GM21515 (cell line): ENCODE measurements at regions not wholly inside any gene's neighbourhood (a gene's known extent, or its start where the extent isn't known, plus 50 kb on each side); places are given as distances from the start of the nearest gene placed in this dataset.
"Not testable (repeated sequence)": the region's sequence is repeated elsewhere in the genome, so short reads cannot be mapped to it uniquely, and the experiment has no call there.

Source experiments
- ATAC-seq: cut with Tn5 transposase; IDR thresholded peaks from one replicate; pipeline ENCODE4 v1.9.1; 2021; ENCODE audit not compliant: unreplicated experiment

DNA sequence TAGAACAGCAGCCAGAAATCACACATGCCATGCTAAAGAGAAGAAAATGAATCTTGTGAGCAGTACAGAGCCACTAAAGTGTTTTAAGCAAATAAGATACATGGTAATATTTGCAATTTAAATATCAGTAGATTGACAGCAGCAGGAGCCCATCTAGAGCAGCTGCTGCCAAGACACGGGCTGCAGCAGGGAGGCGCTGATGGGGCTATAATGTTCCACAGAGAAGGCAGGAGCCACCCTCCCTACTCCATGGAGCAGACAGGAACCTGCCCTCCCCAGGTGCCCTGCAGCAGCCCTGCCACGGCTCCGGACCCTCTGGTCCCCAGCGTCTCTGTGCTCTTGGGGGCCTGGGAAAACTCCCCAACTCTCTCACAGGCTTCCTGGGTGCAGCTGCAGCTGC lies 224.1 kb upstream of the ISL1 start:
- ATAC-seq: no peak

DNA sequence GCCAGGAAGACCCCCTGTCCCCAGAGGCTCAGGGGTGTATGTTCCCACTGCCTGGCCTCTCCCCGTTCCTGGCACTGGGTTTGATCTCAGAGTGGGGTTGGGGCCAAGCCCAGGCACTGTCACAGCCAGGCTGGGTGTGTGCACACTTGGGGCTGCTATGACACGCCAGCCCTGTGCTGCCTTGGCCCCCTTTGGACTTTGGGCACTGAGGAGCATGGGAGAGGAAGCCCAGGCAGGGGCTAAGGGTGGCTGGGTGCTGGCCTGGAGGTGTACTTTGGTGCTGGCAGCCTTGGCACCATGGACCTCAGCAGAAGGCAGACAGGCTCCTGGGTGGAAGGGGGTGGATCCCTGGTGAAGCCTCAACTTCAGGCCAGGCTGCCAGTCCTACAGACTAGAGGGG lies 223.6 kb upstream of the ISL1 start:
- no peak for ATAC-seq

DNA sequence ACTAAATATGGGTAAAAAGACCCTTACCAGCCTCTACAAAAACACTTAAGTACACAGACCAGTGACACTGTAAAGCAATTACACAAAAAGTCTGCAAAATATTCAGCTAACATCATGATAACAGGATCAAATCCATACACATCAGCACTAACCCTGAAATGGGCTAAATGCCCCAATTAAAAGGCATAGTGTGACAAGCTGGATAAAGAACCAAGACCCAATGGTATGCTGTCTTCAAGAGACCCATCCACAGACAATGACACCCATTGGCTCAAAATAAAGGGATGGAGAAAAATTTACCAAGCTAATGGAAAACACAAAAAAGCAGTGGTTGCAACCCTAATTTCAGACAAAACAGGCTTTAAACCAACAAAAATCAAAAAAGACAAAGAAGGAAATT lies 221.0 kb upstream of the ISL1 start:
- no peak for ATAC-seq

DNA sequence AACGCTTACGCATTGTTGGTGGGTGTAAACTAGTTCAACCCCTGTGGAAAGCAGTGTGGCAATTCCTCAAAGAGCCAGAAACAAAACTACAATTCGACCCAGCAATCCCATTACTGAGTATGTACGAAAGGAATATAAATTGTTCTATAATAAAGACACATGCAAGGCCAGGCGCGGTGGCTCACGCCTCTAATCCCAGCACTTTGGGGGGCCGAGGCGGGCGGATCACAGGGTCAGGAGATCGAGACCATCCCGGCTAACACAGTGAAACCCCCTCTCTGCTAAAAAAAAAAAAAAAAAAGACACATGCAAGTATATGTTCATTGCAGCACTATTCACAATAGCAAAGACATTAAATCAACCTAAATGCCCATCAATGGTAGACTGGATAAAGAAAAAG lies 217.6 kb upstream of the ISL1 start:
- not testable (repeated sequence) for ATAC-seq

DNA sequence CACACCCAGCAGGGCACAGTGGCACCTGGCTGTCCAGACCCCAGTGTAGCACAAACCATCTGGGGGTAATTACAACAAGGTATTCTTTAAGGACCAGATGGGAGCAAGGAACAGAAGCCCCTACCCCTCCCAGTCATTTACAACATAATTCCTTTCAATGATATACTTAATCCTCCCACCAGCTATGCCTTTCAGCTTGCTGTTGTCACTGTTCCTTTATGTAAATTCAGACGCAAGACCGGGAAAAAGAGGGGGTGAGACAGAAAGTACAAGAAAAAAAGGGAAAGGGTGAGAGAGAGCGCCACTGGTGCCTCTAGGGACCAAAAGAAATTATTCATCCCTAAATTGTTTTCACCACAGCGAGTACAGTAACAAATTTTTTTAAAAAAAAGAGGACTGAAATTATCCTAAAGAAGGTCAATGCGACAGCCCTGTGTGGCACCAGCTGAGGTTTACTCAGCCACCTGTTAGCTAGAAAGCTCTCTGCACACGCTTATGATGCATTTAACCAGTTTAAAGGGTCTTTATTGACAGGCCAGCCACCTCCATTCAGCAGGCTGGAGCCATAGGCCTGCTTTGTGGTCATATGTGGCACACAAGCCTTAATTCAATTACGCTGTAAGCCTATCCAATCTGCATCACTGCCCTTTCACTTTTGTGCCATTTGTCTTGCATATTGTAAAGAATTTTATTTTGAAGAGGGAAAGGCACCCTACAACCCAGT lies 210.2 kb upstream of the ISL1 start:
- no peak for ATAC-seq

DNA sequence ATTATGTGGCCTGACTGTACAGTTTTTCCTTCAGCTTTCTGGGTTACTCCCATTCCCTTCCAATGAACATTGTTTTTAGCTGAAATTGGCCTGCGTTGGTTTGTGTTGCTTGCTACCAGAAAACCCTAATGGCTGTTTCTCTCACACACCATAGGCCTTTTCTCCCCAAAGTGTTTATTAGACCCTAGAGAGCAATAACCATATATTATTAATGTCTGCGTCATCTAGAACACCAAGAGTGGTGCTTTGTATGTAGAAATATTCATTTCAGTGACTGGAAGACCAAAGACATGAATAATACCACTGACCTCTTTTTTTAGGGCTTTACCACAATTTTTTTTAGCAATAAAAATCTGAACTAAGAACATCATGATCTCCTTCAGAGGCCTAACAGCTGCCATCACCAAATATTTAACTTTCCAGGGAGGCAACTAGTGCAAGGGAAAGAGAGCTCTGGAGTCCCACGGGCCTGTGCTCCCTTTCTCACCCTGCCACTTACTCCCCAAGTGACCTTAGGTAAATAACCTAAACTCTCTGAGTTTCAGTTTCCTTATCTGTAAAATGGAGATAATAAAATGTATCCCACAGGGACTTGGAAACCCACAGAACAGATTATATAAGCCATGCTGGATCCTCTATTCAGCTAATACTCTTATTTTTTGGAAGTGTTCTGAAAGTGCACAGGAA lies 201.9 kb upstream of the ISL1 start:
- no peak for ATAC-seq

DNA sequence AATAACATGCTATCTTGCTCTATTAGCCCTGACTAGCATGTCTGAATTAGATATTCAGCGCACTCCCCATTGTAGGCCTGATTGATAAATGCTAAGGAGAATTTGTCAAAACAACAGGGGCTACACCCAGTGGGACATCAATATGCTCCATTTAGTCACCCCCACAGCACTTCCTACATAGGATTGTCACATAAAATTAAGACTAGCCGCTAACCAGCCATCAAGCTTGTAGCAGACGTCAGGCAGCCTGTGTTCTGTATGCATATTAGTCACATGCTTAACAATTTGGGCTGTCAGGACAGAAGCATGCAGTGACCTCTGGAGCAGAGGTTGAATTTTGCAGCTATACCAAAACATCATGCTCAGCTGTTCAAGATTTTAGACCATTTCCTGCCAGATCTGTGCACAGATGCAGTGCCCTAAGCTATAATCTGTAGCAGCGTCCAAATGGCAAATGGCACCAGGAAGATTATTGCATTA lies 197.4 kb upstream of the ISL1 start:
- no peak for ATAC-seq

DNA sequence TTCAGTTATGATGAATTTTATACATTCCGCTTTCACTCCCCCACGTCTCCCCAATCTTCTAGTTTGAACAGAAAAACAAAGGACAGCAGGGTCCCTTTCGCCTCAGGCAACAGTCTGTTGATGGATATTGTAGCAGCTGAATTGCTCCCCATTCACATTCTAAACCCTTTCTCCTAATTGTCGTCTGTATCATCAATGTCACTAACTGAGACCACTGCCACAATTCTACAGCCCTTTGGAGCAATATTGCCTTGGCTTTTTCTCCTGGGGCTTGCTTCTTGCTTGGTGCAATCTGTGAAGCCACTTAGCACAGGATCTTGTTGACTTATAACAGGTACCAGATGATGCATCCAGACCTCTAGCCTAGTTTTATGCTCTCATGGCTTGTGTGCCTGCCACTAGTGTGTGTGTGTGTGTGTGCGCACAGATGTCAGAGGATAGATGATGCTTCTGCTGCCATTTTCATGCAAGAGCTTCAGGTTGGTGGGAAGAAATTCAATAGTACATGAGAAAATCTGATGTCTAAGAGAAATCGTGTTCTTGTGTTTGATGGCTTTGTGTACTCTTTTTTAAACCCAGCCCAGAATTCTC lies 195.2 kb upstream of the ISL1 start:
- ATAC-seq: no peak

DNA sequence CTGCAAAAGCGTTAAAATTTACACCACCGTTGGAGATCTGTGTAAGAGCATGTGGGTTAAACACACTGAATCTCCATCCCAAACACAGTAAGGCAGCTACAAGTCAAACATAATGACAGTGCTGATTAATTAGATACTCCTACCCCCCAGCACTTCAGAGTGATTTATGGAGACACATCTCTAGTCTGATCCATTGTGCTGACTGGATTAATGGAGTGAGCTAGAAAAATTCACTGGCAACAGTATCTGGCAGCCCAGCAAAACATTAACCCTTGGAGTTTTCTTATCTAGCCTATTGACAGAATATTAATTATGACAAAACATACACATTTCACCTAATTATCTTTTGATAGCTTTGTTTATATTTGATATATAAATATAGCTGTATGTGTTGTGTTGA lies 188.6 kb upstream of the ISL1 start:
- no peak for ATAC-seq

DNA sequence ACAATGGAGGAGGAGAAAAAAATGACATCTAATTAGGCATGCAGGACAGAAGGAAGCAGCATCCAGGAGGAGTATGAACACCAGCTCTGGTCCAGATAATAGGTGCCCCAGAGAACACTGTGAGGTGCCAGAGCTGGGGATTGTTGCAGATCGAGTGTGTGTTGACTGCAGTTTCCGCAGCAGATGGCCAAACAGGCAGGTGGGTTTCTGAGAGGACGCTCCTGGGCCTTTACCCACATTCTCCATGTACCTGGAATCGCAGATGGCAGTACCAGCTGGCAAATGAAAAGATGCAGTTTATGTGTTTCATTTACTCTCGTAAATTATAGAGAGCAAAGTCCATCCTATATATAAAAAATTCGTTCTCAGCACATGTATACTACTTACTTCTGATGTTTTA lies 182.2 kb upstream of the ISL1 start:
- ATAC-seq: no peak

DNA sequence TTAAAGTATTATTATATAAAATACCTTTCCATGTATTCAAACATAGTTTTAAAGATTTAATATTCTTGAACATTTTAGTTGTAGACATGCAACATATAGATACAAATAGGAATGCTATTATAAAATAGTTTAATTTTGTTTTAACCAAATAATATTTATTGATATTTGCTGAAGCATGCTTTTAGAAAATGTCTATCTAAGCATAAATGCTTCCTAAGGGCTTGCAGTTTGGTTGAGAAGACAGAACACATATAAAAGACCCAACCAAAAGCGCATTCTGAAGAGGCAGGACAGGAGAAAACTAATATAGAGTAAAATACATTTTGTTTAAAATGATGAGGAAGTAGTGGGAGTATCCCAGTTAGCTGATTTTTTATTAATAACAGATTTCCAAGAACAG lies 181.5 kb upstream of the ISL1 start:
- no peak for ATAC-seq

DNA sequence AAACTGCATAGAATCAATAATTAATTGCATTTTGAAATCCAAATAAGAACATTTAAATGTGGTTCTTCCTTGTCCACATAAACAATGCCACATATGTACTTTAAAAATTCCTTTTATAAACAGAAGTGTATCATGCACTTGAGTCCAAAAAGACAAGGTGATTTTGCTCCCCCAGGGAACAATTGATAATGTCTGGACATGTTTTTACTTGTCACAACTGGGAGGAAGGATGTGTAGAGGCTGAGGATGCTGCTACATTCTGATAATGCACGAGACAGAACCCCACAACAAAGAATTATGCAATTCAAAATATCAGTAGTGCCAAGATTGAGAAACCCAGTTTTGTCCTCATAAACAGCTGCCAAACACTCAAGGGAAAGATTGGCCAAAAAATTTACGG lies 181.1 kb upstream of the ISL1 start:
- ATAC-seq: no peak

DNA sequence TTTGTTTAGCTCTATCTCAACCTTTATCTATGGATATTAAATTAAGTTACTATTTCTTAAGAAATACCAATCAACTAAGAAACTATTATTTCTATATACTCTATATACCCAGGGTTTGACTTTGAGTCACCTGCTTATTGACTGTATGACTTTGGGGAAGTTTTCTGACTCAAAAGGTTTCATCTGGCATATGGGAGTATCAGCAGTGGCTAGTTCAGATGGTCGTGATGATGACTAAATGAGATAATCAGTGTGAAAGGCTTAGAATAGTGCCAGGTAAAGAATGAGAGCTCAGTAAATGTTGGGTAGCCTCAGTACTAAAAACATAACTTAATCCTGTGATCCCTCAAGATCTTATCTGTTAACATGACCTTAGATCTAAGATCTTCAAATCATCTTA lies 179.7 kb upstream of the ISL1 start:
- ATAC-seq: no peak

DNA sequence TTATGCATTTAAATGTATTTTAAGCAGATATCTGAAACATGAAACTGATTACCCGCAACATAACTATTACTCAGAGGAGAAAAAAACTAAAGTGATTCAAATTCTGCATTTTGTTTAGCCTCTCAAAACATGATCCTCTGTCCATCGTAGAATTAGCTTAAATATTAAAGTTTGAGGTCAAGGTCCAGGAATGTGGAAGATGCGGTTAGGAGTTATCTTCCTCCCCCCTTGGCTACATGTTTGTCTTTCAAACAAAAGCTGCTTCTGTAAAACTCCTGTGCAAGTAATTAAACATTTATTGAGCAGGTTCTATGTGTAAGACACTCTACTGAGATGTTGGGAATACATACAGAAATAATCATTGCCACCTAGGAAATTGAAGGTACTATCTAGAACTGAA lies 175.0 kb upstream of the ISL1 start:
- no peak for ATAC-seq

DNA sequence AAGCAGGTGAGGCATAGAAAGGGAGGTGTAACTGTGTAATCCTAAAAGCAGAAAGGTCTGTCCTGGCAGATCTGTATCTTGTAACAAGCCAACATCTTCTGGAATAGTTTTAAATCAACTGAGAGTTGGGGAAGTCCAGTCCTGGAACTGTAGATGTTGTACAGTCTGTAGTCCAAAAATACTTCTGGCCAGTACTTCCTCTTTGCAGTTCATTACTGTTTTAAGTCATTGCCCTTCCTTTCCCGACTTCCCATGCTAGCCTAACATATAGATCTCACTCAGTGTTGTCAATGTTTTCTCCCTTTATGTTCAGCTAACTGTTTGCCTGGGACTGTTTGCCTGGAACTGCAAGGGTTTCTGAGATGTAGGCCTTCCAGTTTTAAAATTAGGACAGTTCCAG lies 168.5 kb upstream of the ISL1 start:
- ATAC-seq: no peak

DNA sequence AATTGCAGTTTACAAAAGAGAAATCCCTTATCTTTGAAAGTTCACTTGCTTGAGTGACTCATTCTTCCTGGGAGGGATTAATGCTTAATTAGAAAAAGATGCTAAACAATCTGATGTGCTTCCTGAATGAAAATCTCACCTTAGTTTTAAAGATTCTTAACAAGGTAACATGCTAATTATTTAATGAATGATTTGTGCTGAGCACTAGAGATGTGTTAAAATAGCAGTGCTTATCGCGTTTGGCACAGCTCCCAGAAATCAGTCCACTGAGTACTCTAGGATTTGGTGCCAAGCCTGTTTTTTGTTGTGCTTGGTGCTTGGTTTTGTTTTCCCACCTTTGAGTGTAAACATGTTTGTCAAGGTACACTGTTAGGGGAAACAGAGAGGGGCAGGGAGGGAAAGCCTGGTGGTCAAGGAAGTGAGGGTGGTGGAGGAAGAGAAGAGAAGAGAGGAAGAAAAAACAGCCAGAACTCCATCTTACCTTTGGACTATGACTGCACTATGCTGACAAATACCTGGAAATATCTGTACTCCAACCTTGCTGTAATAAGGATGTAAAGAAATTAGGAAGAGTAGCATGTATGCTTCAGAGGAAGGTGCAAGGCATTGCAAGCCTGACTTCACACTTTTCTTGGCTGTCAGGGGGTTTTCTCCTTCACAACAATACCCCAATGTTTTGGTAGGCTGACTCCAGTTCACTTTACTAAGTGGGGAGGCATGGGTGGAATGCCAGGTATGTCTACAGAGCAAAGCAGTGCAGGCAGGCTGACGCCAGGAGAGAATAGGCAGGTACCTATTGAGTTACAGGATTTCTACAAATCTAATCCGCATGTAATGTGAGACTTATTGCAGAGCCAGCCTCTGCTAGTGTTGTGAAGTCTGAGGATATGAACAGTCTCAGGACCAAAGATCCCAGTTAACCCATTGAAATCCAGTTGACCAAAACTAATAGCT lies 157.2 kb upstream of the ISL1 start:
- ATAC-seq: no peak

DNA sequence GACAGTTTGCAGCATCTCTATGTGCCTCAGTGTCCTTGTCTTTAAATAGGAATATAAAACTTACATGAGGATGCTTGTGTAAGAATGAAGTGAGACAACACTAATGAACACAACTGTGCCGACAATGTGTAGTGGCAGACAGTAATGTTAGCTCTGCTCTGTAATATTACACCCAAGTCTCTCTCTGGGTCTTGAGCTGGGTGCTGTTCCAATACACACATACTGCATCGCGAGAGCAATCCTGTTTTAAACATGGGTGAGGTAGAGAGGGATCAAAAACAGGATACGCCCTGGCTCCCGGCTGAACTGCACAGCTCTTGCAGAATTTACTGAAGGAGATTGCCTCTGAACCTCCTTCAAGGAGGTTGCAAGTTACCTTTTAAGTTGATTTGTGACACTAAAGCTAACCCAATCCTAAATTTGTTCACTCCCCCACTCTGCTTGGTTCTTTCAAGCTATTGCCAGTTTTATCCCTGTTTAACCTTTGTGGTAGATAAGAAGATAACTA lies 155.2 kb upstream of the ISL1 start:
- ATAC-seq: no peak

DNA sequence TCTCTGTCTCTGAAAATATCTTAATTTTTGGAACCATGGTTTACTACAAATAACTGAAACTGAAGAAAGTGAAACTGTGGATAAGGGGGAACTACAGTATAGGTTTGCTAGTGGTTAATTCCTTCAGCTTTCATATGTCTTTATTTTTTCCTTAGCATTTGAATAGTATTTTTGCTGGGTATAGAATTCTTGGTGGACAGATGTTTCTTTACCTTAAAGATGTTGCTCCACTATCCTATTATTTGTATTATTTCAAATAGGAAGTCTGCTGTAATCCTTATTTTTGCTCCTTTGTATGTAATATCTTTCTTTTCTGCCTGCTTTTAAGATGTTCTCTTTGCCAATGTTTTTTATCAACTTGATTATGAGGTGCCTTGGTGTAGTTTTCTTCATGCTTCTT lies 152.9 kb upstream of the ISL1 start:
- ATAC-seq: no peak

DNA sequence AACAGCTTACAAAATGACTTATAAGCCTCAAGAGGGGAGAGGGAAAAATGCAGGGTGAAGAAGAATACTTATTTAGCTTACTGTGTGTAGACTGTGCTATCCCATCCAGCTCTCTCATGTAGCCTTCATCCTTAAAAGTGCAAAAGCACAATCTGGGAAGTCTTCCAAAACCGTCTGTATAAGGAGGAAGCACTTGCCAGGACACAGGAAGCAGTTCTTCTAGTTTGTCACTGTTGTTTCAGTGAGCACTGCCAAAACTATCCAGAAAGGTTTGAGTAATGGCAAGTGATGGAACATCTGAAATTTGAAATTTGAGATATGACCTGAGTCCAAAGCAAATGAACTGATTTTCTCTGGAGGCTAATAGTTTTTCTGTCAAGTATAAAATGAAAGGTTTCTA lies 140.8 kb upstream of the ISL1 start:
- ATAC-seq: no peak

DNA sequence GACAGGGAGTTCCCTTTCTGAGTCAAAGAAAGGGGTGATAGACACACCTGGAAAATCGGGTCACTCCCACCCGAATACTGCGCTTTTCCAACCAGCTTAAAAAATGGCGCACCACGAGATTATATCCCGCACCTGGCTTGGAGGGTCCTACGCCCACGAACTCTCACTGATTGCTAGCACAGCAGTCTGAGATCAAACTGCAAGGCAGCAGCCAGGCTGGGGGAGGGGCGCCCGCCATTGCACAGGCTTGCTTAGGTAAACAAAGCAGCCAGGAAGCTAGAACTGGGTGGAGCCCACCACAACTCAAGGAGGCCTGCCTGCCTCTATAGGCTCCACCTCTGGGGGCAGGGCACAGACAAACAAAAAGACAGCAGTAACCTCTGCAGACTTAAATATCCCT lies 132.3 kb upstream of the ISL1 start:
- not testable (repeated sequence) for ATAC-seq

DNA sequence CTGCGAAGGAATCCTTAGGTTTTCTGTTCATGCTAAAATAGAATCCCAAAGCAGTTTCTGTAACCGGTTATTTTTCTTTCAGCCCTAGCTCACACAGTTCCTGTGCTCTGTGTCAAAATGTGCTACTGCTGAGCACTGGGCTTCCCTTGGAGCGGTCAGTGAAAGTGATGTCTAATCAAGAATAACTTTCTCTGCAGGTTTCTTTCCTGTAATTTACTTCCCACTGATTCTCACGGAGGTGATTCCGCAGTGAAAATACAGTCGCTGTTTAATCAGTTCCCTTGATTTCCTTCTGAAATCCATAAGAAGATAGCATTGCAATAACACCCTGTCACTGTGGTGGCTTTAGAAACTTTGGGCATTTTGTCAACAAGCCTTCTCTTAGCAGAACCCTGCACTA lies 112.0 kb upstream of the ISL1 start:
- no peak for ATAC-seq
